AG20443 (cell line): ENCODE measurements at regions not wholly inside any gene's neighbourhood (a gene's known extent, or its start where the extent isn't known, plus 50 kb on each side); places are given as distances from the start of the nearest gene placed in this dataset.

Source experiments
- DNase-seq: peaks from one replicate; pipeline ENCODE4 v3.0.0; 2012; ENCODE audit warnings: low spot score, mixed read lengths

GRCh38 chr10:4343091-4343490, 482.9 kb upstream of the AKR1E2 start:
- DNase-seq, result no peak

- DNase-seq, result no peak
These were observed 487.2 kb upstream of the AKR1E2 start for GRCh38 chr10:4338768-4339167.

- DNase-seq, result no peak
These were observed 488.4 kb upstream of the AKR1E2 start for GRCh38 chr10:4337563-4337962.

- DNase-seq, result no peak
These were observed 491.1 kb upstream of the AKR1E2 start for GRCh38 chr10:4334871-4335270.

- DNase-seq, result no peak
These were observed 492.0 kb upstream of the AKR1E2 start for GRCh38 chr10:4334015-4334414.

- no peak for DNase-seq
These were observed 492.5 kb upstream of the AKR1E2 start for GRCh38 chr10:4333459-4333894.

GRCh38 chr10:4332764-4333458, 493.1 kb upstream of the AKR1E2 start:
- DNase-seq, result no peak

GRCh38 chr10:4331150-4331549, 494.9 kb upstream of the AKR1E2 start:
- no peak for DNase-seq

GRCh38 chr10:4330636-4331035, 495.4 kb upstream of the AKR1E2 start:
- no peak for DNase-seq

- no peak for DNase-seq
These were observed 496.8 kb upstream of the AKR1E2 start for GRCh38 chr10:4329225-4329624.

- no peak for DNase-seq
These were observed 499.4 kb upstream of the AKR1E2 start for GRCh38 chr10:4326647-4327046.

- no peak for DNase-seq
These were observed 506.1 kb upstream of the AKR1E2 start for GRCh38 chr10:4319870-4320367.

- DNase-seq, result peak; percentile 82
These were observed 509.7 kb upstream of the AKR1E2 start for GRCh38 chr10:4316161-4316810.

- peak; percentile 46 for DNase-seq
These were observed 510.5 kb upstream of the AKR1E2 start for GRCh38 chr10:4315551-4315950.

GRCh38 chr10:4313051-4313450, 513.0 kb upstream of the AKR1E2 start:
- no peak for DNase-seq

- DNase-seq, result no peak
These were observed 513.8 kb upstream of the AKR1E2 start for GRCh38 chr10:4312051-4312835.

- no peak for DNase-seq
These were observed 515.8 kb upstream of the AKR1E2 start for GRCh38 chr10:4310172-4310571.

- no peak for DNase-seq
These were observed 518.1 kb upstream of the AKR1E2 start for GRCh38 chr10:4307910-4308309.

- no peak for DNase-seq
These were observed 519.1 kb upstream of the AKR1E2 start for GRCh38 chr10:4306871-4307270.

- DNase-seq, result no peak
These were observed 518.0 kb upstream of the KLF6 start for GRCh38 chr10:4303045-4303444.

GRCh38 chr10:4301291-4302045, 516.5 kb upstream of the KLF6 start:
- DNase-seq, result no peak

- no peak for DNase-seq
These were observed 511.2 kb upstream of the KLF6 start for GRCh38 chr10:4296161-4296560.
